Fibroblast of lung (primary cell): ENCODE measurements at regions not wholly inside any gene's neighbourhood (a gene's known extent, or its start where the extent isn't known, plus 50 kb on each side); places are given as distances from the start of the nearest gene placed in this dataset.

Source experiments
- CTCF ChIP-seq, 2 donors: IDR thresholded peaks in 1 of 2; conservative IDR thresholded peaks in 1 of 2; 1 replicate in 1 of 2; 2 replicates in 1 of 2; pipeline ENCODE4 v1.5.1; 2011 to 2012; ENCODE audit warnings: low read length in 2 of 2, control low read depth in 1 of 2, inconsistent platforms in 1 of 2, low read depth in 1 of 2, mild to moderate bottlenecking in 1 of 2
- EZH2 ChIP-seq: IDR thresholded peaks from 2 replicates; pipeline ENCODE4 v1.5.1; 2012; ENCODE audit warnings: low read length, control low read depth, mild to moderate bottlenecking; ENCODE audit errors: missing control alignments

- TF ChIP-seq CTCF (conservative IDR thresholded peaks at IDR 0.05 in 1 of 2, IDR thresholded peaks at IDR 0.05 in 1 of 2; ENCODE audit: low read depth in 1 of 2, low read length in 2 of 2), result no peak
- TF ChIP-seq EZH2, result no peak
Observed at GRCh38 chr16:80144191-80144590, 396.6 kb upstream of the DYNLRB2 start.
